ENCODE measurements at regions not wholly inside any gene's neighbourhood (a gene's known extent, or its start where the extent isn't known, plus 50 kb on each side); places are given as distances from the start of the nearest gene placed in this dataset.

DNA sequence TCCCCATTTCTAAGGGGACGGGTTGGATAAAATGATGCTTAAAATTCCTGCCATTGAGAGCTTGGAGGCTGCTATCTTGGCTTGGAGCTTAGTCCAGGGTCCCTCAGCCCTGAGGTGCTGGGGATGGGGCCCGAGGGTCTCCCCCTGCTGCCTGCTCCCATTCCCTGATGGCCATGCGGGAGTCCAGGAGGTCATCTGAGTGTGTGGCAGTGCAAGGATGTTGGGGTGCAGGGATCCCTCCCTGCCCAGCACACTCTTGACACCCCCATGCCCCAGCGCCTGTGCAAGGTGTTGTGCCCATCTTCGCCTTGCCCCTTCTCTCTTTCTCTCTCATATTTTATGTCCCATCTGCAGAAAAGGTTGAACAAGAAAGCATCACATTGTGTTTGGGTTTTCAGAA is 90.4 kb downstream of the IRF8 start:
- TF ChIP-seq POLR2A (IDR thresholded peaks at IDR 0.05) (no peak), POLR2AphosphoS5 (IDR thresholded peaks at IDR 0.05) (no peak), EP300 (IDR thresholded peaks at IDR 0.05) (no peak)
- TF ChIP-seq, protein P1, sequence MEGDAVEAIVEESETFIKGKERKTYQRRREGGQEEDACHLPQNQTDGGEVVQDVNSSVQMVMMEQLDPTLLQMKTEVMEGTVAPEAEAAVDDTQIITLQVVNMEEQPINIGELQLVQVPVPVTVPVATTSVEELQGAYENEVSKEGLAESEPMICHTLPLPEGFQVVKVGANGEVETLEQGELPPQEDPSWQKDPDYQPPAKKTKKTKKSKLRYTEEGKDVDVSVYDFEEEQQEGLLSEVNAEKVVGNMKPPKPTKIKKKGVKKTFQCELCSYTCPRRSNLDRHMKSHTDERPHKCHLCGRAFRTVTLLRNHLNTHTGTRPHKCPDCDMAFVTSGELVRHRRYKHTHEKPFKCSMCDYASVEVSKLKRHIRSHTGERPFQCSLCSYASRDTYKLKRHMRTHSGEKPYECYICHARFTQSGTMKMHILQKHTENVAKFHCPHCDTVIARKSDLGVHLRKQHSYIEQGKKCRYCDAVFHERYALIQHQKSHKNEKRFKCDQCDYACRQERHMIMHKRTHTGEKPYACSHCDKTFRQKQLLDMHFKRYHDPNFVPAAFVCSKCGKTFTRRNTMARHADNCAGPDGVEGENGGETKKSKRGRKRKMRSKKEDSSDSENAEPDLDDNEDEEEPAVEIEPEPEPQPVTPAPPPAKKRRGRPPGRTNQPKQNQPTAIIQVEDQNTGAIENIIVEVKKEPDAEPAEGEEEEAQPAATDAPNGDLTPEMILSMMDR (IDR thresholded peaks at IDR 0.05), result no peak
